ENCODE measurements at regions not wholly inside any gene's neighbourhood (a gene's known extent, or its start where the extent isn't known, plus 50 kb on each side); places are given as distances from the start of the nearest gene placed in this dataset.

- TF ChIP-seq, protein P1, sequence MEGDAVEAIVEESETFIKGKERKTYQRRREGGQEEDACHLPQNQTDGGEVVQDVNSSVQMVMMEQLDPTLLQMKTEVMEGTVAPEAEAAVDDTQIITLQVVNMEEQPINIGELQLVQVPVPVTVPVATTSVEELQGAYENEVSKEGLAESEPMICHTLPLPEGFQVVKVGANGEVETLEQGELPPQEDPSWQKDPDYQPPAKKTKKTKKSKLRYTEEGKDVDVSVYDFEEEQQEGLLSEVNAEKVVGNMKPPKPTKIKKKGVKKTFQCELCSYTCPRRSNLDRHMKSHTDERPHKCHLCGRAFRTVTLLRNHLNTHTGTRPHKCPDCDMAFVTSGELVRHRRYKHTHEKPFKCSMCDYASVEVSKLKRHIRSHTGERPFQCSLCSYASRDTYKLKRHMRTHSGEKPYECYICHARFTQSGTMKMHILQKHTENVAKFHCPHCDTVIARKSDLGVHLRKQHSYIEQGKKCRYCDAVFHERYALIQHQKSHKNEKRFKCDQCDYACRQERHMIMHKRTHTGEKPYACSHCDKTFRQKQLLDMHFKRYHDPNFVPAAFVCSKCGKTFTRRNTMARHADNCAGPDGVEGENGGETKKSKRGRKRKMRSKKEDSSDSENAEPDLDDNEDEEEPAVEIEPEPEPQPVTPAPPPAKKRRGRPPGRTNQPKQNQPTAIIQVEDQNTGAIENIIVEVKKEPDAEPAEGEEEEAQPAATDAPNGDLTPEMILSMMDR (IDR thresholded peaks at IDR 0.05; ENCODE audit: poor library complexity), result peak; percentile 84
- no peak for TF ChIP-seq EZH2phosphoT487 (IDR thresholded peaks at IDR 0.05; ENCODE audit: low read depth, severe bottlenecking, unreplicated experiment)
- no peak for TF ChIP-seq EZH2 (IDR thresholded peaks at IDR 0.05; ENCODE audit: borderline replicate concordance)
Observed at GRCh38 chr6:76876922-76877553, 586.3 kb downstream of the HTR1B start.

Data from hepatocyte (in vitro differentiated cells).